ENCODE measurements at regions not wholly inside any gene's neighbourhood (a gene's known extent, or its start where the extent isn't known, plus 50 kb on each side); places are given as distances from the start of the nearest gene placed in this dataset.
"Not testable (repeated sequence)": the region's sequence is repeated elsewhere in the genome, so short reads cannot be mapped to it uniquely, and the experiment has no call there.

DNA sequence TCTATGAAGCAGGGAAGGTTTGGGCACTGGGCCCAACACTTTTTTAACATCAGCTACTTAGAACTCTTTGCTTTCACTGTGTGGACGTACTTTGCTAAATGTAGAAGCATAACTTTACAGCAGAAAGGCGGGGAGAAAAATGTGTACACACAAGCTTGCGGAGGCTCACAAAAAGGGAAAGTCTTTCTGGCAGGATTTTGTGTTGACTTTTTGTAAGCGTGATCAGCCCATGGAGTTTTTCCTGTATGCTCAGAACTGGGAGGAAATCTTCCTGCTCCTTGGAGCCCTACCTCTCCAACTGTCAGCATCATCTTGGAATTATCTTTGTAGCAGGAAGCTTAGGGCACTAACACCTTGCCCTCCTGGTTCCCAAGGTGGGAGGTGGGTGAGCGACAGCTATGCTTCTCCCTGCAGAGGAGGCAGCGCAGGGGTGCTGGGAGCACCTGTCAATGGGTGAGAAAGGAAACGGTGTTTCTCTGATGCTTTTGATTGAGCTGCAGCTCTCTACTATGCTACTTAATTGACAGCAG is 321.9 kb downstream of the GADD45G start:
- DNase-seq (ENCODE audit: low spot score) (no peak), FAIRE-seq (no peak)

DNA sequence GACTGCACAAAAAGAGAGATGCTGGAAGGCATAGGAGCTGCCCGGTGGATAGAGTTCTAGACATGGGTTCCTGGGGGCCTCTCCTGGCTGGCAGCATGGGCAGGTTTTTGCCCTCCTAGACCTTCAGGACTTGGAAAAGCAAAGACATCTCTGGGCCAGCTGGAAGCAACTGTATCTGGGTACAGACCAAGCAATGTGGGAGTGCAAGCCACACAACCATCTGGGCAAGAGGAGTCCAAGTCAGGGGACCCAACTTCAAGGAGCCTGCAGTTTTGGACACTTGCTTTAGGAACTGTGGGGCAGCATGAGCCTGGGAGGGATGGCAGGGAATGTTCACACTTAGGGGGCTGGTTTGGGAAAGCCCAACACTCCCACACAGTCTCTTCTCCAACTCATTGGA is 323.3 kb downstream of the GADD45G start:
- FAIRE-seq = no peak

DNA sequence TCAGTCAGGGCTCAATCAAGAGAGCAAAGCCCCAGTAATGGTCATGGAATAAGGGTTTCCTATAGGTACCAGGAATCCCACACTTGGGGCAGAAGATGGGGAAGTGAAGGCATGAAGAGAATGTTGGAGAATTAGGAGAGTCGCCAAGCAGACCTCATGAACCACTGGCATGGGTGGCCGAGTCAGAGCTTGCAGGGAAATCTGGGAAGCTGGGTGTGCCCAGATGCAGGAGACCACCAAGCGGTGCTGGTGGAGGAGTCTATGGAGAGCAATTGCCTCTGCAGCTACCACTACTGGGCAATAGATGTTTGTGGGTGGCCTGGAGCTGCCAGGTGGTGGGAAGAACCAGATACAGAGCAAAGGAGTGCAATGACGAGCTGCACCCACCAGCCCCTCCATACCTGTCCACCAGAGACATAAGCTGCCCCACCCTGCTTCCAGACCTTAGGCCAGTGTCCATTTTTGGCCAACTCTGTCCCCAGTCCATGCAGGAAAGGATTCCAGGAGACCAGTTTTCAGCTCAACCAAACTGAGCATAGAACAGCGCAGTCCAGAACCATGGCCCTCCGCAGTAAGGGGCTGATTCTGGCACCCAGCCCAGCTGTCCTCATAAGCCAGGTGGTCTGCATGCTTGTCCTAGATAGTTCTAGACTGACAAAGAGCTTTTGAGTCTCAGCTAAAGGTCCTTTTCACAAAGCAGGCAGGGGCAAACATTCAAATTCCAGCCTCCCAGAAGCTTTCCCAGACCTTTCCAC is 323.9 kb downstream of the GADD45G start:
- DNase-seq (ENCODE audit: low spot score) = no peak
- FAIRE-seq = no peak

More for the DNA sequence above, 323.3 kb downstream of the GADD45G start:
- no peak for DNase-seq (ENCODE audit: low spot score)

DNA sequence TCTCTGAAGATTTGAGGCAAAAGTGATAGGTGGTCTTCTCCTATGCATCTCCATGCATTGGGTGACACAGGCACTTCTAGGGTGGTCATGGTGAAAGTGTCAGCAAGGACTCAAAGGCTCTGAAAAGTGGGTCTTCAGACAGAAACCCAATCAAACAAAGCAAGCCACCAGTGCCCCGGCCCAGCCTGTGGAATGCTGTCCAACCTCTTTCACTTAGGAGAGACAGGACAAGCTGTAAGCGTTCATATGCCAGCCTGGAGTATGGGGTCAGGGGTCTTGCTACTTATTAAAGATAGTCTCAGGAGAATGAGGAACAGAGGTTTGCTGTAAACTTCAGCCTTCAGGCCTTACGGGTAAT is 324.5 kb downstream of the GADD45G start:
- FAIRE-seq (no peak), DNase-seq (ENCODE audit: low spot score) (no peak)

DNA sequence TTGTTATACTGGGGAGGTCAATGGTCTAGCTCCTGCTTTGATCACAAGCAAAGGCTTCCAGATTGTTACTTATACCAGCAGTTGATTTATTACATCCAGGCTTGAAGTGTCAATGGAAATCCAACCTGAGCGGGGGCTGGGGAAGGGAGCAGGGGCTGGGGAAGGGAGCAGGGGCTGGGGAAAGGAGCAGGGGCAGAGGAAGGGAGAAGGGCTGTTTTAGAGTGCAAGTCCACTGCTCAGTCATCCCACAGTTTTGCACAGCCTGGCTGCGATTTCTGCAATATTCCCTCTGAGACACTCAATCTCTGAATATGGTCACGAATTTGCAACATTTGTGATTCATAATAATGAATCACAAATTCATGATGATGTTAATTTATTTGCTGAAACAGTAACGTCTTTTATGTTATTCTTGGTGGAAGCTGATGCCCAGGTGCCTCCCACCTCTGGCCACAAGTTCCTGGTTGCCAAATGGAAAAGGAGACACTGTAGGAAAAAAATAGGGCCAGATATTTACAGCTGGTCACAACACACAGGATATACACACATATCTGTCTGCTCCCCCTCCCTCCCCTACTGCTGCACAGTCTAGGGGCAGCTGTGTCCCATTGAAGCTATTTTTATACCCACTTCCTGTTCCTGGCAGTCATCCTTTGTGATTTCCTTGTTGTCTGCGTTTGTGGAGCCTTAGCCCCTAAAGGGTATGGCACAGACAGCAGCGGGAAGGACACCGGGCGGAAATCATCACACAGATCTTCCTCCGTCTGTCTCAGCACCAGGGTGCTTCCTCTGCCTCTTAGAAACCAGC is 325.1 kb downstream of the GADD45G start:
- no peak for DNase-seq (ENCODE audit: low spot score)
- no peak for FAIRE-seq

DNA sequence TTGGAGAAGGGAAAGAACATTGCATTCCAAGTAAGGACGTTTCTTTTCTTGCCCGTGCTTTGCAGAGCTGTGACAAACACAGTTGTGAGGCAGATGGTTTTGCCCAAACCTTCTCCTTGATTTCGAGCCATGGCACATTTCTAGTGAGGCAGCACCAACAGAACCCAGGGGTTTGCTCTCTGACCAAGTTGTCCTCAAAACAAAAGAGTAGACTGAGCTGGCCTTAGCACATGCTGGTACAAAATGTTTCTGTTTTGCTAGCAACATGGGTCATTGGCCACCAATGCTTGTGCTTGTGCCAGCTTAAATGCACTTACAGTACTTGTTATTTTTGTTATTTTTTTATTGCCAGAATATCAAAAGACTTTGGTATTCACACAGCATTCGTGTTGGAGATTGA is 328.8 kb downstream of the GADD45G start:
- FAIRE-seq = no peak

DNA sequence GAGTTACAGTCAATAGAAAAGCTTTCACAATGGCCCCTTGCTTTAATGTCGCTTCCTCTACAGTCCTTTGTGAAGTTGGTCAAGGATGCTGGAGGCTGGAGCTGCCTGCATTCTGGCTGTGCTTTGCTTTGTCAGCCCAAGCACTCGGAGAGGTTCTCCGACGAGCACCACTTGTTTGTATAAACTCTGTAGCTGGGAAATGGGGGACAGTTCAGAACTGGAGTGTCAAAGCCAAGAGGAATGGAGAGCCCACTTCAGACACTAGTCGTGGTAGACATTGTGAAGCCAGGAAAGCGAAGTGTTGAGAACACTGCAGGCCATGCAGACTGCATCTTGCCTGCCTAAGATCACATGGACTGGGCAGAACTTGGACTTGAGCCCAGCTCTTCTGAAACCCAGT is 330.3 kb downstream of the GADD45G start:
- no peak for DNase-seq (ENCODE audit: low spot score)
- no peak for FAIRE-seq

More for the DNA sequence above, 328.8 kb downstream of the GADD45G start:
- DNase-seq (ENCODE audit: low spot score) = no peak

- DNase-seq (ENCODE audit: low spot score) (no peak), FAIRE-seq (no peak)
Measured at GRCh38 chr9:89935801-89936200, 331.0 kb downstream of the GADD45G start.

DNA sequence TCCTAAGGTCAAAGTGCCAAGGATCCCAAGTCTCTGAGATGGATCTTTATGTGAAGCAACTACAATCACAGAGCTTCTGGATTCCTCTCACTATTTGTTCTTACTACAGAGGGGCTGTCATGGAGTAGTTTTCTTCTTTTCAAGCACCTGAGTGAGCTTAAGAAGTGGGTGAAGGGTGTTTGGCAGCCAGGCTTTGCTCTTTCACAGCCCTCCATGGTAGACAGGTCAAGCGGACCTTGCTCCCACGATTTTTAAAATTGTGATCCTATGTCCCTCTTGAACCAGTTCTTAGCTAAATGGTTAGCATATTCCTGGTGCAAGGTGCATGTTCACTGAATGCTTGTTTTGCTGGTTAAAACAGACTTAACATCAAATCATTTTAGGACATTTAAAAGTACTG is 332.2 kb downstream of the GADD45G start:
- no peak for FAIRE-seq
- no peak for DNase-seq (ENCODE audit: low spot score)

- no peak for FAIRE-seq
- DNase-seq (ENCODE audit: low spot score) = no peak
Measured at GRCh38 chr9:89939181-89939580, 334.4 kb downstream of the GADD45G start.

DNA sequence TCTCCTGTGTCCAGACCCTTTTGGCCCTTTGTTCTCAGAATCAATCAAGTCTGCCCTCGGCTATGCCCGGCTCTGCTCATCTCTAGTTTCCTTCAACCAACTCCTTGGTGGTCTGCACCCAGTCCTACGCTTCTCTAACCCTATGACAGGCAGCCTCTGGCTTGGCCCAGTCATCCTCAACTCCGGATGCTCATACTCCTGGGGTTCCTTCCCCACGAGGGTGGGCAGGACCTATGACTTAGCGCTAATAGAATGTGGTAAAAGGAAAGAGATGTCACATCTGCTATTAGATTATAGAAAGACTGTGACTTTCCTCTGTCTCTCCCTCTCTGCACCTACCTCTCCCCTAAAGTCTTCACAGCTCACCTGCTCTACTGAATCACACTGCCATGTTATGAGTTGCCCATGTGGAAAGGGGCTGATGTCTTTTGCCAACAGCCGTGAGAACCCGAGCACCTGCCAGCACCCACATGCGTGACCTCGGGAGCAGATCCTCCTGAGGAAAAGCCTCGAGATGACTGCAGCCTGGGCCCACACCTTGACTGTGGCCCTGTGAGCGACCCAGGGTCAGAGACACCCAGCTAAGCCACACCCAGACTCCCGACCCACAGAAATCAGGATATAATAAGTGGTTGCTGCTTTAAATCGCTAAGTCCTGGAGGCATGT is 334.9 kb downstream of the GADD45G start:
- DNase-seq (ENCODE audit: low spot score) (no peak), FAIRE-seq (no peak)

DNA sequence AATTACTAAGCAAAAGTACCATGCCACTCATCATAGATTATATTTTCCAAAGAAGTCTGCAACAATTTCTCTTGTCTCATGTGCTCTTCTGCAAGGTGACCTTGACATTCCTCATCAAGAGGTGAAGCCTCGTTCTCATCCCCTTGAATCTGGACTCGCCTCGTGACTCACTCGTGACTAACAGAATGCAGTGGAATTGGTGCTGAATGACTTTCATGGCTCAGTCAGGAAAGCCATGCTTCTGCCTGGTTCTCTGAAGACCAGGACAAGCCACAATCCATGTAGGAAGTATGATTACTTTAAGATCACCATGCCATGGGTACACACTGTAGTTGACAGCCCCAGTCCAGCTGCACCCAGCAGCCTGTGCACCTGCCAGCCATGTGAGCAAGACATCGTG is 335.8 kb downstream of the GADD45G start:
- FAIRE-seq = no peak

GRCh38 chr9:89941875-89942274 is 337.1 kb downstream of the GADD45G start:
- FAIRE-seq (no peak), DNase-seq (ENCODE audit: low spot score) (no peak)

More for the DNA sequence above, 335.8 kb downstream of the GADD45G start:
- no peak for DNase-seq (ENCODE audit: low spot score)

DNA sequence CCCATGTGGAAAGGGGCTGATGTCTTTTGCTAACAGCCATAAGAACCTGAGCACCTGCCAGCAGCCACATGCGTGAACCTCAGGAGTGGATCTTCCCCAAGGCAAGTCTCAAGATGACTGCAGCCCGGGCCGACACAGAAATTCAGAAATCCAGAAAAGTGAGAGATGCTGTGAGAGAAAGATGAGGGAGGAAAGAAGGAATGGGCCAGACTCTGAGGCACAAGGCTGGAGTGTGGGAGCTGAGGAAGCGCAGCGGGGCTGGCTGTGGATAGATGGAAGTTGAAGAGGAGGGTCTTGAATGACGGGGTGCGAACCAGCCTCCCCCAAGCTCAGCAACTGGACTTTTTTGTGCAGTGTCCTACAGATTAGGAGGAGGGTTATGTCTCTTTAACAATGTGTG is 337.8 kb downstream of the GADD45G start:
- FAIRE-seq = no peak
- no peak for DNase-seq (ENCODE audit: low spot score)

DNA sequence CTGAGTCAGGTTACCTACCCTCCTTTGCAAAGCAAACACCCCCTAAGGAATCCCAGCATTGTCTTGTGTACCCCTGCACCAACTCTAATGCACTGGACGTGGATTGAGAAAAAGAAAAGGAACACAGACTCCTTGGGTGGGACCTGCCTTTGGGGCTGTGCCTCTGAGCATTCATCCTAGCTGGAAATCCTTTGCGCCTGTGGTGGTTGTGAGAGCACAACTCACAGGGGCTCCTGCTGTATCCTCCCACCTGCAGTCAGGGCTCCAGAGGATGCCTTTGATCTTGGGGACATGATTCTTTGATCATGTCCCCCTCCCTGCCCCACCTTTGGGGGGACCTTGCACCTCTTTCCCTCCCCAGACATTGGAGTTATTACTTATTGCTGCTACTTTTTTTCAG is 338.5 kb downstream of the GADD45G start:
- no peak for DNase-seq (ENCODE audit: low spot score)
- FAIRE-seq = no peak

- FAIRE-seq (no peak), DNase-seq (ENCODE audit: low spot score) (no peak)
Measured at GRCh38 chr9:89943728-89944127, 338.9 kb downstream of the GADD45G start.

GRCh38 chr9:89945133-89945532 is 340.3 kb downstream of the GADD45G start:
- no peak for DNase-seq (ENCODE audit: low spot score)
- no peak for FAIRE-seq

- no peak for FAIRE-seq
- DNase-seq (ENCODE audit: low spot score) = no peak
Measured at GRCh38 chr9:89946741-89947140, 341.9 kb downstream of the GADD45G start.

GRCh38 chr9:89949111-89949510 is 344.3 kb downstream of the GADD45G start:
- DNase-seq (ENCODE audit: low spot score) (no peak), FAIRE-seq (no peak)

GRCh38 chr9:89951675-89952074 is 346.9 kb downstream of the GADD45G start:
- DNase-seq (ENCODE audit: low spot score) = no peak
- FAIRE-seq = no peak

DNA sequence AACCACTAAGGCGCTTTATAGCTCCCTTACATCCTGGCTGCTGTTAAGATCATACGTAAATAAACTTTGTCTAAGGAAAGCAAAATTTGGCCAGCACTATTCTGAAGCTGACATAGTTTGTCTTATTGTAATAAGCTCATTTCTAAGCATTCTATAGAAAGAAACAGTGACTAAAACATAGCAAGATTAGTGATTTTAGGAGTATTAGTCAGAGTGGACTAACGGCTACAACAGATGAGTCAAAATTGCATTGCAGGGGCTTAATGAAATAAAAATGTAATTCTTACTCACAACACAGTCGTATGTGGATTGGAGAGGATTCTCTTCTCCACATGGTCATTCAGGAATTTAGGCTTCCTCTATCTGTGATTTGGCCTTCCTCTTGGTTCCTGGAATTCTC is 347.6 kb downstream of the GADD45G start:
- DNase-seq (ENCODE audit: low spot score) (no peak), FAIRE-seq (no peak)

DNA sequence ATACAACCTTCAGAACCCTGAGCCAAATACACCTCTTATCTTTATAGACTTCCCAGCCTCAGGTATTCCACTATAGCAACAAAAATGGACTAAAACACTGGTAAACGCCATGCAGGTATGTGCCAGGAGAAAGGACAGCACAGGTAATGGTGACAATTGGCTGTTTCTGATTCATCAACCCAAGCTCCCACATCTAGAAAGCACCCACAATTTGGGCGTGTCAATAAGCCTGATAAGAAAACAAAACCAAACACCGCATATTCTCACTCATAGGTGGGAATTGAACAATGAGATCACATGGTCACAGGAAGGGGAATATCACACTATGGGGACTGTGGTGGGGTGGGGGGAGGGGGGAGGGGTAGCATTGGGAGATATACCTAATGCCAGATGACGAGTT is 348.5 kb downstream of the GADD45G start:
- FAIRE-seq; DNase-seq (ENCODE audit: low spot score): not testable (repeated sequence)

Measured in RCC 7860 (cell line).